Memory B cell (primary cell): ENCODE measurements at regions not wholly inside any gene's neighbourhood (a gene's known extent, or its start where the extent isn't known, plus 50 kb on each side); places are given as distances from the start of the nearest gene placed in this dataset.

ENCODE experiments used
- ATAC-seq: fragments of 150-1000 bp; cut with Tn5 transposase; 2 replicates; pipeline ENCODE4 v1.10.0; 2021; ENCODE audit warnings: low read depth, mild to moderate bottlenecking, moderate library complexity
- DNase-seq, 2 donors: peaks; one replicate each; pipeline ENCODE4 v3.0.0; 2022; ENCODE audit warnings: low spot score in 2 of 2
- H3K27ac Mint-ChIP-seq: one replicate; pipeline ENCODE4 v1.8.0; 2022; ENCODE audit warnings: mild to moderate bottlenecking, moderate library complexity, mixed read lengths
- H3K27me3 Mint-ChIP-seq: one replicate; pipeline ENCODE4 v1.8.0; 2022; ENCODE audit warnings: mixed read lengths
- H3K36me3 Mint-ChIP-seq: one replicate; pipeline ENCODE4 v1.8.0; 2022; ENCODE audit warnings: mild to moderate bottlenecking, mixed read lengths
- H3K4me1 Mint-ChIP-seq: one replicate; pipeline ENCODE4 v1.8.0; 2022; ENCODE audit warnings: mixed read lengths
- H3K4me3 Mint-ChIP-seq: one replicate; pipeline ENCODE4 v1.8.0; 2022; ENCODE audit warnings: mild to moderate bottlenecking, moderate library complexity, mixed read lengths
- H3K9me3 Mint-ChIP-seq: one replicate; pipeline ENCODE4 v1.8.0; 2022; ENCODE audit warnings: mixed read lengths

DNA sequence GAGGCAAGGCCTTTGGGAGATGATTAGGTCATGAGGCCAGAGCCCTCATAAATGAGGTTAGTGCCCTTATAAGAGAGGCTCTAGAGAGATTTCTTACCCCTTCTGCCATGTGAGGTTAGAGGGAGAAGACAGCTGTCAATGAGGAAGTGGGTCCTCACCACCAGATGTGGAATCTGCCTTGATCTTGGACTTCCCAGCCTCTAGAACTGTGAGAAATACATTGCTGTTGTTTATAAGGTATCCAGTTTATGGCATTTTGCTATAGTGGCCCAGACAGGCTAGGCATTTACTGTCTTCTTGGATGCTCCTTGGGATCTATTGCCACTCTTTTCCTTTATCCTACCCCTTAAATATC lies 57.1 kb upstream of the CITED2 start:
- no peak overlapping the region for H3K4me3 Mint-ChIP-seq
- peaks cover 5% of the 10 kb centered on the region for H3K9me3 Mint-ChIP-seq
- peaks cover 3% of the 10 kb centered on the region for H3K4me1 Mint-ChIP-seq
- no peak overlapping the region for H3K27ac Mint-ChIP-seq
- ATAC-seq (no peak), DNase-seq (no peak)
- H3K36me3 Mint-ChIP-seq: peaks cover 21% of the 10 kb centered on the region
- H3K27me3 Mint-ChIP-seq: no peaks in the 10 kb centered on the region

DNA sequence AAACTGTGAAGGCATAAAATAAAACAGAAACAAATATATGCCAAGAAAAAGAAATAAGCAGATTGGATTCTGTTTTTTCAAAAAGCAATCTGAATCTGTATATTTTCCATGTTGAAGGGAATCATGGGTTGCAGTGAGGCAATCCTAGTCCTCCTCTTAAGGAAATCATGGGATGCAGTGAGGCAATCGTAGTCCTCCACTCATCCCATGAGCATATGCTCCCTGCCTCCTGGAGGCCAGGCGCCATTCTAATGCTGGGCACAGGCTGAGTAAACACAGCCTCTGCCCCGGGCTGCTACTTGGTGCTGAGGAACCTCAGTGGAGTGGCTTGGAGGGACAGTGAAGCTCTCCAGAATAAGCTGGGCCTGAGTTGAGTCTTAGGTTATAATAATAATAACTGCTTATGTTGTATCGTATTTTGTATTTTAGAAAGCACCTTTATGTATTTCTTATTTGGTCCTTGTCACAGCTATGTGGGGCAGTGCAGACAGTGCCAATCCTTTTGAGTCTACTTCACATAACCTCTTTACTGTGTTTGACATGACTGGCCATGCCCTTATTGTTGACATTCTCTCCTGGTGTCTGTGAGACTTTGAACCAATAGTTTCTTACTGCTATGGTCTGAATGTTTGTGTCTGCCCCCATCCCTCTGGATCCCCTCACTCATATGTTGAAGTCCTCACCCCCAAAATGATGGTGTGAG lies 56.6 kb upstream of the CITED2 start:
- Mint-ChIP-seq H3K36me3 (peaks cover 21% of the 10 kb centered on the region), H3K4me1 (peaks cover 3% of the 10 kb centered on the region), H3K9me3 (peaks cover 5% of the 10 kb centered on the region), H3K4me3 (no peak overlapping the region), H3K27ac (no peak overlapping the region), H3K27me3 (no peaks in the 10 kb centered on the region)
- ATAC-seq (no peak), DNase-seq (no peak)

DNA sequence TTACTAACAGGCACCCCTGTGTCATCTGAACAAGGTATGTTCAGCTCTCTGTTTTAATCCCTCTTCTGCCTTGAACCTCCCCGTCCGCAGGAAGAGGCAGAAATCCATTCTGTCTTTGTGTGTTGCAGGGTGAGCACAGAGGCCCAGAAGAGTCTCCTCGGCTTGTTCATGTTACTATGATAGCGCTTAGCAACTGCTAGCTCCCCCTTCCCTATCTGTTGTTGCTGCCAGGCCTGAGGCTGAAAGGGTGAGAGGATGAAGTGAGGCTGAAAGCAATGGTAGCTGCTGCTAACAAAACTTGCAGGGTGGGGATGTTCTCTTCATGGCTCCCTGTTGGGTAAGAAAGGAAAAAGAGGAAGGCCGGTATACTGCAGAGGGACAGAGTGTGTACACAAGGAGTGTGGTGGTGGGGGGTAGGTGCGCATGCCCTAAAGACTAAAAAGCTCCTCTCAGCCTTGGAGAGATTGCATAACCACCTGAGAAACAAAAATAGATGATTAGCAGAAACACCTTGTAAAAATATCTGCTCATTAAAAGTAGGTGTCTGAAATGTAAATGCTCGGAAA lies 55.2 kb upstream of the CITED2 start:
- ATAC-seq (no peak), DNase-seq (no peak)
- H3K4me1 Mint-ChIP-seq: peaks cover 3% of the 10 kb centered on the region
- H3K36me3 Mint-ChIP-seq: peaks cover 20% of the 10 kb centered on the region
- no peaks in the 10 kb centered on the region for H3K27me3 Mint-ChIP-seq
- peaks cover 5% of the 10 kb centered on the region for H3K9me3 Mint-ChIP-seq
- no peak overlapping the region for H3K4me3 Mint-ChIP-seq
- H3K27ac Mint-ChIP-seq: no peak overlapping the region

DNA sequence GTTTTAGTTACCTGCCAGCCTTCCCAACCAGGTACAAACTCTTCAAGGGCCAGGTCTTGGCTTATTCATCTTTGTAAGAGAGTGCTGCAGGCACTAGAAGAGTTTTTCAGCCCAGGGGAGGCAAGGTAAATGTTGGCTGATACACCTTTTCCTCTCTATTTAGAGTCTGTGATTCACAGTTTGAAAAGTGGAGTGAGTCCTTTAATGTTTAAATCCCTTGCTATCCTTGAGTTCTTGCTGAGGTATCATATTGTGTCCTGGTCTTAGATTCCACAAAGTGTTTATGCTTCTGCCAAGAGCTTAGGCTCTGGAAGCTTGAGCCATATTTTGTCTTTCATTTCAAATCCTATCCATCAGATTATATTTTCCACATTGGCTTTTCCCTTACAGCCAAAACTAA lies 52.8 kb upstream of the CITED2 start:
- DNase-seq (no peak), ATAC-seq (no peak)
- Mint-ChIP-seq H3K4me1 (no peaks in the 10 kb centered on the region), H3K9me3 (peaks cover 3% of the 10 kb centered on the region), H3K27me3 (no peaks in the 10 kb centered on the region), H3K36me3 (peaks cover 16% of the 10 kb centered on the region), H3K27ac (no peak overlapping the region), H3K4me3 (no peak overlapping the region)

DNA sequence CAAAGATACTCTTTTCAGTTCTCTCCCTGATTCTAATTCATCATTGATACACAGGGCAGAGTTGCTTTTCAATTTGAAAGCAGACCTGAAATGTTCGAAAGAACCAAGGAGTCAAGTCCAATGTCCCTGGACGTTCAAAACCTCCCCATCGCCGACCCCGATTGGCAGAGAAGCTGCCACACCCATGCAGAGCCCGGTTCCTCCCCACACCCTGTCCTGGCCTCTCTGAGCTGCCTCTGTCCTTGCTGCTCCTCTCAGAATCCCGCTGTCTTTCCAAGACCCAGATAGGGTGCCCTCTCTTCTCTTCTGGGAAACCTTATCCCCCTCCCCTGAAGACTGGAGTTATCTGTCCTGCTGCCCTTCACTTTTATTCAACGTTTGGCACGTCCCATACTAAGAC lies 52.3 kb upstream of the CITED2 start:
- ATAC-seq: no peak
- H3K4me1 Mint-ChIP-seq: no peaks in the 10 kb centered on the region
- DNase-seq: no peak
- no peak overlapping the region for H3K27ac Mint-ChIP-seq
- H3K36me3 Mint-ChIP-seq: peaks cover 12% of the 10 kb centered on the region
- peaks cover 2% of the 10 kb centered on the region for H3K9me3 Mint-ChIP-seq
- H3K4me3 Mint-ChIP-seq: no peak overlapping the region
- H3K27me3 Mint-ChIP-seq: no peaks in the 10 kb centered on the region

DNA sequence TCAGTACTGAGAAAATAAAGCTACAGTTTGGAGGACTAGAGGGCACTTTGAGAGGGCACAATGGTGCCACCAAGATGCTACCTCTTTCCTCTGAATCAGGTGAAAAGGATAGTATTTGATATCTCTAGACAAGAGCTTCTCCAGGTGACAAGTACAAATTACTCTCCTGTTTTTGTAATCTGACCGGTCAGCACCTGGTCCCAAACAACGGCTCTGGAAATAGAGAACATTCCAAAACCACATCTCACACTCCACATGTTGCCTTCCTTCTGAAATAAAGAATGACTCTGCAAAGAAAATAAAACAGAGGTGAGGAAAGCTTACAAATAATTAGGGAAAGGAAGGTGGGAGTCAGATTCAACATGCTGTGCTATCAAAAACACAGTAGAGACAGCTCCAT lies 51.3 kb upstream of the CITED2 start:
- Mint-ChIP-seq H3K4me3 (no peak overlapping the region), H3K4me1 (no peaks in the 10 kb centered on the region)

DNA sequence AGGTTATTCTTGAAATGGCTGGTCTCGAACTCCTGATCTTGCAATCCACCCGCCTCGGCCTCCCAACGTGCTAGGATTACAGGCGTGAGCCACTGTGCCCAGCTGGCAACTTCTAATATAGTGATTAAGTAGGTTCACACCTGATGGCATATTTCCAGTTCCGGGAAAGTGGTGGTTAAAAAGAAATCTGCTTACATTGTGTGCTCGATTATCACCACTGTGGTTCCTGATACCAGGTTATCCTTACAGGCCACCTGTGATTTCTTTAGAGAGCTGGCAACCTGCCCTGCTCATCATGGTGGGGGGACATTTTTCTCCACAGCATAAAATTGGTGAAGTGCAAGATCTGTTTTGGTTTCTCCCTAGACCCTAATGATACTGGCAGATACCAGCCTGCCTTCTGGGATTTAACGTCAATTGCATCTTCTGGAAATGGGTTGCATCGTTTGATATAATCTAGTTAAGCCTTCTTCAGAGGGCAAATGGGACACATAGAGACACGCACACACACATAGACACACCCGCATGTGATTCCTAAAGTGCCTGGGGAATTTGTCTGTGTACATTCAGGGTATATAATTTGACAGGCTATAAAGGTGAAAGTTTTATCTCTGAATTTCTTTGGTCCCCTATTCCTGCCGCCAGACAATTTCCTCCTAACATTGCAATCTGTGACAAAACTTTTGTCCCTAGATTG lies 49.7 kb upstream of the CITED2 start:
- H3K27me3 Mint-ChIP-seq: no peaks in the 10 kb centered on the region
- no peaks in the 10 kb centered on the region for H3K9me3 Mint-ChIP-seq
- no peak overlapping the region for H3K4me3 Mint-ChIP-seq
- ATAC-seq (no peak), DNase-seq (no peak)
- H3K36me3 Mint-ChIP-seq: peaks cover 1% of the 10 kb centered on the region
- no peak overlapping the region for H3K27ac Mint-ChIP-seq
- no peaks in the 10 kb centered on the region for H3K4me1 Mint-ChIP-seq

More for the DNA sequence above, 51.3 kb upstream of the CITED2 start:
- no peaks in the 10 kb centered on the region for H3K27me3 Mint-ChIP-seq
- ATAC-seq (no peak), DNase-seq (no peak)
- peaks cover 6% of the 10 kb centered on the region for H3K36me3 Mint-ChIP-seq
- no peak overlapping the region for H3K27ac Mint-ChIP-seq
- no peaks in the 10 kb centered on the region for H3K9me3 Mint-ChIP-seq
